H1 (cell line): ENCODE measurements at regions not wholly inside any gene's neighbourhood (a gene's known extent, or its start where the extent isn't known, plus 50 kb on each side); places are given as distances from the start of the nearest gene placed in this dataset.

Experiments
- CHD7 ChIP-seq: fragments of 300-600 bp; sonication (generic); IDR thresholded peaks from 2 replicates; pipeline ENCODE4 v1.7.1; 2012; ENCODE audit warnings: low read length, moderate library complexity, mild to moderate bottlenecking, inconsistent platforms; ENCODE audit not compliant: insufficient replicate concordance
- FOSL1 ChIP-seq: IDR thresholded peaks from 2 replicates; pipeline ENCODE4 v1.6.1; 2011; ENCODE audit warnings: mild to moderate bottlenecking, low read depth, low read length, moderate library complexity; ENCODE audit not compliant: insufficient read depth
- GTF2F1 ChIP-seq: IDR thresholded peaks from 2 replicates; pipeline ENCODE4 v1.6.1; 2012; ENCODE audit warnings: low read depth, low read length, improper control_type of control experiment, borderline replicate concordance
- HDAC2 ChIP-seq, 2 experiments: fragments of 300-600 bp in 1 of 2; sonication (generic) in 1 of 2; IDR thresholded peaks; 2 replicates each; pipeline ENCODE4 v1.6.1; 2011 to 2012; ENCODE audit warnings: low read depth in 2 of 2, low read length in 2 of 2, mild to moderate bottlenecking in 2 of 2, moderate library complexity in 2 of 2, borderline replicate concordance in 1 of 2, inconsistent platforms in 1 of 2
- HDAC6 ChIP-seq: IDR thresholded peaks from one replicate; pipeline ENCODE4 v1.7.1; 2012; ENCODE audit warnings: low read depth, mild to moderate bottlenecking, inconsistent platforms, low read length, moderate library complexity
- SIRT6 ChIP-seq: IDR thresholded peaks from one replicate; pipeline ENCODE4 v1.7.1; 2012; ENCODE audit warnings: low read length, inconsistent platforms
- SIX5 ChIP-seq: IDR thresholded peaks from 2 replicates; pipeline ENCODE4 v1.6.1; 2011; ENCODE audit warnings: mild to moderate bottlenecking, low read depth, low read length
- USF2 ChIP-seq: IDR thresholded peaks from 2 replicates; pipeline ENCODE4 v1.6.1; 2011; ENCODE audit warnings: low read length, improper control_type of control experiment
- ZNF274 ChIP-seq: IDR thresholded peaks from 2 replicates; pipeline ENCODE4 v1.7.0; 2012; ENCODE audit warnings: low read length, borderline replicate concordance; ENCODE audit errors: extremely low read depth

GRCh38 chr10:132134241-132135052, 52.3 kb upstream of the DPYSL4 start (continued):
- no peak for TF ChIP-seq CHD7
- TF ChIP-seq HDAC2 (IDR thresholded peaks at IDR 0.05; ENCODE audit: borderline replicate concordance in 1 of 2, low read depth in 2 of 2, low read length in 2 of 2): no peak
- TF ChIP-seq GTF2F1: no peak
- no peak for TF ChIP-seq ZNF274
- no peak for TF ChIP-seq USF2
- no peak for TF ChIP-seq FOSL1
- TF ChIP-seq SIRT6: no peak
- no peak for TF ChIP-seq SIX5
- TF ChIP-seq HDAC6: no peak
